ENCODE measurements at regions not wholly inside any gene's neighbourhood (a gene's known extent, or its start where the extent isn't known, plus 50 kb on each side); places are given as distances from the start of the nearest gene placed in this dataset.

DNA sequence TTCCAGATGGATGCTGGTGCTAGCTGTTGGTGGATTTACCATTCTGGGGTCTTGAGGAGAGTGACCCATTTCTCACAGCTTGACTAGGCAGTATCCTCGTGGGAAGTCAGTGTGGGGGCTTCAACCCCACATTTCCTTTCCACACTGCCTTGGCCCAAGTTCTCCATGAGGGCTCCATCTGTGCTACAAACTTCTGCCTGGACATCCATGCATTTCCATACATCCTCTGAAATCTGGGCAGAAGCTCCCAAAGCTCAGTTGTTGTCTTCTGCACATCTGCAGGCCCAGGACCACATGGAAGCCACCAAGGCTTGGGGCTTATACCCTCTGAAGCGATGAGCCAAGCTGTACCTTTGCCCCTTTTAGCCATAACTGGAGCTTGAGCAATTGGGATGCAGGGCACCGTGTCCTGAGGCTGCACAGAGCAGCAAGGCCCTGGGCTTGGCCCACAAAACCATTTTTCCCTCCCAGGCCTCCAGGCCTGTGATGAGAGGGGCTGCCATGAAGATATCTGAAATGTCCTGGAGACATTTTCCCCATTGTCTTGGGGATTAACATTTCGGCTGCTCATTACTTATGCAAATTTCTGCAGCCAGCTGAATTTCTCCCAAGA lies 248.7 kb upstream of the ANKRD50 start:
- TF ChIP-seq, protein P1, sequence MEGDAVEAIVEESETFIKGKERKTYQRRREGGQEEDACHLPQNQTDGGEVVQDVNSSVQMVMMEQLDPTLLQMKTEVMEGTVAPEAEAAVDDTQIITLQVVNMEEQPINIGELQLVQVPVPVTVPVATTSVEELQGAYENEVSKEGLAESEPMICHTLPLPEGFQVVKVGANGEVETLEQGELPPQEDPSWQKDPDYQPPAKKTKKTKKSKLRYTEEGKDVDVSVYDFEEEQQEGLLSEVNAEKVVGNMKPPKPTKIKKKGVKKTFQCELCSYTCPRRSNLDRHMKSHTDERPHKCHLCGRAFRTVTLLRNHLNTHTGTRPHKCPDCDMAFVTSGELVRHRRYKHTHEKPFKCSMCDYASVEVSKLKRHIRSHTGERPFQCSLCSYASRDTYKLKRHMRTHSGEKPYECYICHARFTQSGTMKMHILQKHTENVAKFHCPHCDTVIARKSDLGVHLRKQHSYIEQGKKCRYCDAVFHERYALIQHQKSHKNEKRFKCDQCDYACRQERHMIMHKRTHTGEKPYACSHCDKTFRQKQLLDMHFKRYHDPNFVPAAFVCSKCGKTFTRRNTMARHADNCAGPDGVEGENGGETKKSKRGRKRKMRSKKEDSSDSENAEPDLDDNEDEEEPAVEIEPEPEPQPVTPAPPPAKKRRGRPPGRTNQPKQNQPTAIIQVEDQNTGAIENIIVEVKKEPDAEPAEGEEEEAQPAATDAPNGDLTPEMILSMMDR (IDR thresholded peaks at IDR 0.05; ENCODE audit: unreplicated experiment) = no peak
- Mint-ChIP-seq H3K9me3 (ENCODE audit: low read depth, unreplicated experiment) (peaks cover 3% of the 10 kb centered on the region), H3K27ac (ENCODE audit: unreplicated experiment) (no peak overlapping the region), H3K4me1 (ENCODE audit: low read depth, unreplicated experiment) (no peaks in the 10 kb centered on the region), H3K27me3 (ENCODE audit: unreplicated experiment) (no peaks in the 10 kb centered on the region), H3K36me3 (ENCODE audit: insufficient read depth, unreplicated experiment) (no peaks in the 10 kb centered on the region), H3K4me3 (ENCODE audit: low read depth, unreplicated experiment) (no peak overlapping the region)
- no TSS peak for BruUV-seq (replicated peaks)
- no peak for DNase-seq
- CTCF ChIA-PET = no interaction called here
- intact Hi-C loops (cut with micrococcal nuclease; ENCODE audit: unreplicated experiment) = no loop called here

DNA sequence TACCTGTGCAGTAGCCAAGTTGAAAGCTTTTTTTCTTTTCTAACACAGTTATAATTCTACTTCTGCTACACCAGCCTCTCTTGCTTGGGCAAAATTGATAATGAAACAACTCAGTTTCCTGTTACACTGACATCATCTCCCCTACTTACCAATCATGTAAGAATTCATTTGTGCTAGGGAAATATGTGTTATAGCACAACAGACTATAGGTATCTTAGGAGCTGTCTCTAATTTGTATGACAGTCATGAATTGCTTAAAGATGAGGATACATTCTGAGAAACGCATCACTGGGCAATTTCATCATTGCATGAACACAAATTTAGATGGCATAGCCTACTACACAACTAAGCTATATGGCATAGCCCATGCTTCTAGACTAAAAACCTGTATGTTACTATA lies 246.3 kb upstream of the ANKRD50 start:
- intact Hi-C loops (cut with micrococcal nuclease; ENCODE audit: unreplicated experiment) = no loop called here
- CTCF ChIA-PET = interaction anchor here (0.7 kb wide), 1 partner anchor 1850 kb away, joined by 4 read pairs; no protein-coding TSS in a partner anchor
- TF ChIP-seq, protein P1 (IDR thresholded peaks at IDR 0.05; ENCODE audit: unreplicated experiment) = no peak
- H3K9me3 Mint-ChIP-seq (ENCODE audit: low read depth, unreplicated experiment) = peaks cover 3% of the 10 kb centered on the region
- H3K27ac Mint-ChIP-seq (ENCODE audit: unreplicated experiment) = no peak overlapping the region
- no TSS peak for BruUV-seq (replicated peaks)
- no peaks in the 10 kb centered on the region for H3K27me3 Mint-ChIP-seq (ENCODE audit: unreplicated experiment)
- DNase-seq = no peak
- peaks cover 3% of the 10 kb centered on the region for H3K4me1 Mint-ChIP-seq (ENCODE audit: low read depth, unreplicated experiment)
- H3K4me3 Mint-ChIP-seq (ENCODE audit: low read depth, unreplicated experiment) = no peak overlapping the region
- no peaks in the 10 kb centered on the region for H3K36me3 Mint-ChIP-seq (ENCODE audit: insufficient read depth, unreplicated experiment)

DNA sequence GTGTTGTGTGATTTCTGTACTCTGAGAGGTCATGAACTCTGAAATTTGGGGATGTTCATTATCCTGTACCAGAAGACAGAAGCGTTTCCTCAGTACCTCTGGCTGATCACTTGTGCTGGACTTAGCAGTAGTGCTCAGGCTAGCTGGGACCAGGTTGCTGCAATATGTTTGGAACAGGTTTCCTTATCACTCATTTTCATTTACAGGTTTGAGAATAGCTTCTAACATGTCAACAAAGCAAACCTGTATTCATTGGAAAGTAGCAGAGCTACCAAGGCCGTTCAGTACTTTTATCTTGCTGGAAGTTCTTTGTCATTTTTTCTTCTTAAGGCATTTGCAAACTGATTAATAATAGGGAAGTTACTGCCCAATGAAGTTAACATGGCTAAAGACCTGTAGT lies 242.9 kb upstream of the ANKRD50 start:
- no peak for DNase-seq
- TF ChIP-seq, protein P1 (IDR thresholded peaks at IDR 0.05; ENCODE audit: unreplicated experiment) = no peak
- intact Hi-C loops (cut with micrococcal nuclease; ENCODE audit: unreplicated experiment) = no loop called here
- CTCF ChIA-PET = no interaction called here
- peaks cover 19% of the 10 kb centered on the region for H3K4me1 Mint-ChIP-seq (ENCODE audit: low read depth, unreplicated experiment)
- no peak overlapping the region for H3K4me3 Mint-ChIP-seq (ENCODE audit: low read depth, unreplicated experiment)
- no TSS peak for BruUV-seq (replicated peaks)
- H3K36me3 Mint-ChIP-seq (ENCODE audit: insufficient read depth, unreplicated experiment) = no peaks in the 10 kb centered on the region
- no peaks in the 10 kb centered on the region for H3K27me3 Mint-ChIP-seq (ENCODE audit: unreplicated experiment)
- H3K27ac Mint-ChIP-seq (ENCODE audit: unreplicated experiment) = no peak overlapping the region
- H3K9me3 Mint-ChIP-seq (ENCODE audit: low read depth, unreplicated experiment) = no peaks in the 10 kb centered on the region

DNA sequence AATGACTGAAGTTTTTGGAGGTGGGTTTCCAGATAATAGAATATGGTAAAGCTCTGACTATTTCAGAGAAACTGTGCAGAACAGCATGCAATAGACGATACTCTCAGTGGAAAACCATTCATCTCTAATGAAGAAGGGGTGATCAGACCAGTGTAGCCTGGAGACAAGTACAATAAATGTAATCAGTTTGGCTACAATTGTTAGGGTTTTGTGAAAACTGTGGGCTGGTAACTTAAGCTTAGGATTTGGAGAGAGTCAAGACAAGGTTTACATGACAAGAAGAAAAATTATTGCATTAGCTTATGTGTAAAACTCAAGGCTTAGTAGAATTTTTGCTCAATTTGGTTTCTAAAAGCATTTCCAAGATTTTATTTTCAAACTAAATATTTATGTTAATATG lies 241.5 kb upstream of the ANKRD50 start:
- no peaks in the 10 kb centered on the region for H3K9me3 Mint-ChIP-seq (ENCODE audit: low read depth, unreplicated experiment)
- no peak overlapping the region for H3K4me3 Mint-ChIP-seq (ENCODE audit: low read depth, unreplicated experiment)
- TF ChIP-seq, protein P1 (IDR thresholded peaks at IDR 0.05; ENCODE audit: unreplicated experiment) = no peak
- H3K27ac Mint-ChIP-seq (ENCODE audit: unreplicated experiment) = no peak overlapping the region
- no peaks in the 10 kb centered on the region for H3K36me3 Mint-ChIP-seq (ENCODE audit: insufficient read depth, unreplicated experiment)
- BruUV-seq (replicated peaks) = no TSS peak
- no peak for DNase-seq
- CTCF ChIA-PET = interaction anchor here (1.2 kb wide), 1 partner anchor 14 kb away, joined by 3 read pairs; no protein-coding TSS in a partner anchor
- peaks cover 26% of the 10 kb centered on the region for H3K4me1 Mint-ChIP-seq (ENCODE audit: low read depth, unreplicated experiment)
- intact Hi-C loops (cut with micrococcal nuclease; ENCODE audit: unreplicated experiment) = no loop called here
- H3K27me3 Mint-ChIP-seq (ENCODE audit: unreplicated experiment) = no peaks in the 10 kb centered on the region

Data from Calu3 (cell line).